ENCODE measurements at regions not wholly inside any gene's neighbourhood (a gene's known extent, or its start where the extent isn't known, plus 50 kb on each side); places are given as distances from the start of the nearest gene placed in this dataset.

DNA sequence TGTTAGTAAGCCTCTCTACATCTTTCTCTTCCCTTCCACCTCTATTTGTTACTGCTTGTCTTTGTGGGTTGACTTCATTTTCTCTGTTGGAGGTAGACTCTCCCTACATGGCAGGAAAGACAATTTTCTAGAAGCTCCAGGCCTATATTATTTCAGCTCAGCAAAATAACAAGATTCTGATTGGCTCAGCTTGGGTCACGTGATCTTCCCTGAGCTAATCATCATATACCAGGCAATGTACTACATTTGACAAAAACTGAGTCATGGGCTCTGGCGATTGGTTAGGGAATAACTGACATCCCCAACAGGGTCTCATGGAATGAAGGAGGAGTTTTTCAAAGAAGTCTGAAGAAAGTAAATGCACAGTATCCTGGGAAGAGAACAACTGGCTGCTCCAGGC, 65.6 kb upstream of the NR3C1 start:
- DNase-seq, result no peak
- Histone ChIP-seq H3K9me3 (no peaks in the 10 kb centered on the region), H3K4me3 (no peak overlapping the region), H3K36me3 (no peaks in the 10 kb centered on the region), H3K27me3 (no peaks in the 10 kb centered on the region), H3K4me1 (peaks cover 0 to 8% (median 3%) of the 10 kb centered on the region in 4 donors), H3K27ac (no peak overlapping the region)
- intact Hi-C loops (cut with DNase I), result no loop called here
- WGBS, 2 donors, result 93 to 96% methylated on average over 2 of the region's 2 CpGs
- no peak for TF ChIP-seq POLR2AphosphoS5 (IDR thresholded peaks at IDR 0.05)
- no peak for TF ChIP-seq EP300 (IDR thresholded peaks at IDR 0.05)
- no peak for TF ChIP-seq POLR2A (IDR thresholded peaks at IDR 0.05)
- TF ChIP-seq, protein P1, sequence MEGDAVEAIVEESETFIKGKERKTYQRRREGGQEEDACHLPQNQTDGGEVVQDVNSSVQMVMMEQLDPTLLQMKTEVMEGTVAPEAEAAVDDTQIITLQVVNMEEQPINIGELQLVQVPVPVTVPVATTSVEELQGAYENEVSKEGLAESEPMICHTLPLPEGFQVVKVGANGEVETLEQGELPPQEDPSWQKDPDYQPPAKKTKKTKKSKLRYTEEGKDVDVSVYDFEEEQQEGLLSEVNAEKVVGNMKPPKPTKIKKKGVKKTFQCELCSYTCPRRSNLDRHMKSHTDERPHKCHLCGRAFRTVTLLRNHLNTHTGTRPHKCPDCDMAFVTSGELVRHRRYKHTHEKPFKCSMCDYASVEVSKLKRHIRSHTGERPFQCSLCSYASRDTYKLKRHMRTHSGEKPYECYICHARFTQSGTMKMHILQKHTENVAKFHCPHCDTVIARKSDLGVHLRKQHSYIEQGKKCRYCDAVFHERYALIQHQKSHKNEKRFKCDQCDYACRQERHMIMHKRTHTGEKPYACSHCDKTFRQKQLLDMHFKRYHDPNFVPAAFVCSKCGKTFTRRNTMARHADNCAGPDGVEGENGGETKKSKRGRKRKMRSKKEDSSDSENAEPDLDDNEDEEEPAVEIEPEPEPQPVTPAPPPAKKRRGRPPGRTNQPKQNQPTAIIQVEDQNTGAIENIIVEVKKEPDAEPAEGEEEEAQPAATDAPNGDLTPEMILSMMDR (IDR thresholded peaks at IDR 0.05), result no peak

DNA sequence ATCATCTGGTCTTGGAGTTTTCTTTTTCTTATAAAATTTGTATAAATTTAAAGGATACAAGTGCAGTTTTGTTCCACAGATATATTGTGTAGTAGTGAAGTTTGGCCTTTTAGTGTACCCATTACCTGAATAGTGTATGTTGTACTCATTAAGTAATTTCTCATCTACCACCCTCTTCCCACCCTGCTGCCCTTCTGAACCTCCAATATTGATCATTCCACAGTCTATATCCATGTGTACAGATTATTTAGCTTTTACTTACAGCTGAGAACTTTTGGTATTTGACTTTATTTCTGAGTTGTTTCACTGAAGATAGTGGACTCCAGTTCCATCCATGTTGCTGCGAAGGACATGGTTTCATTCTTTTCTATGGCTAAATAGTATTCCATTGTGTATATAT, 63.1 kb upstream of the NR3C1 start:
- intact Hi-C loops (cut with DNase I), result no loop called here

DNA sequence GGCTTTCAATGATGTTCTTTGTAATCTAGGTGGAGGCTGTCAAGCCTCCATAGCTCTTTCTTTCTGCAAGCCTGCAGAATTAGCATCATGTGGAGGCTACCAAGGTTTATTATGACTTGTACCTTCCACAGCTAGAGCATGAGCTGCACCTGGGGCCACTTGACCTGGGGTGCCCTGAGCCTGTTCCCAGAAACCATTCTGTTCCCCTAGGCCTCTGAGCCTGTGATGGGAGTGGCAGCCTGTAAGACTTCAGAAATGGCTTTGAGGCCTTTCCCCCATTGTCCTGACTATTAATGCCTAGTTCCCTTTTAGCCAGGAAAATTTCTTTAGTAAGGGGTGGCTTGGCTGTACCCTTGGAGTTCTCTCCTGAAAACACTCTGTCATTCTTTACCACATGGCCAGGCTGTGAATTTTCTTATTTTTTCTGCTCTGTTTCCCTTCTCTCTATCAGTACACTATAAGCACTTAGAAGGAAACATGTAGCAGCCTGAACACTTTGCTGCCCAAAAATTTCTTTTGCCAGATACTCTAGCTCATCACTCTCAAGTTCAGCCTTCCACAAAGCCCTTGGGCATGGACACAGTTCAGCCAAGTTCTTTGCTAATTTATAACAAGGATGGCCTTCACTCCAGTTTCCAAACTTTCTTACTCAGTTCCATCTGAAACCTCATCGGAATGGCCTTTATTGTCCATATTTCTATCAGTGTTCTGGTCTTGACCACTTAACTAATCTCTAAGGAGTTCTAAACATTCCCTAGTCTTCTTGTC, 61.4 kb upstream of the NR3C1 start:
- H3K36me3 ChIP-seq, result no peaks in the 10 kb centered on the region
- no peak for DNase-seq
- no peaks in the 10 kb centered on the region for H3K4me1 ChIP-seq
- H3K27me3 ChIP-seq, result no peaks in the 10 kb centered on the region
- intact Hi-C loops (cut with DNase I), result no loop called here
- whole genome bisulfite sequencing, 2 donors, result 93 to 99% methylated on average over 1 of the region's 1 CpG
- H3K27ac ChIP-seq, result no peak overlapping the region
- no peak for TF ChIP-seq EP300 (IDR thresholded peaks at IDR 0.05)
- no peak for TF ChIP-seq POLR2A (IDR thresholded peaks at IDR 0.05)
- no peak for TF ChIP-seq POLR2AphosphoS5 (IDR thresholded peaks at IDR 0.05)
- TF ChIP-seq, protein P1 (IDR thresholded peaks at IDR 0.05), result no peak
- H3K4me3 ChIP-seq, result no peak overlapping the region
- no peaks in the 10 kb centered on the region for H3K9me3 ChIP-seq

More for the DNA sequence above, 63.1 kb upstream of the NR3C1 start:
- DNase-seq, result no peak
- H3K27ac ChIP-seq, result no peak overlapping the region
- H3K4me3 ChIP-seq, result no peak overlapping the region
- 43 to 96% methylated on average over 1 of the region's 1 CpG for WGBS, 2 donors
- TF ChIP-seq POLR2AphosphoS5 (IDR thresholded peaks at IDR 0.05), result no peak
- TF ChIP-seq EP300 (IDR thresholded peaks at IDR 0.05), result no peak
- TF ChIP-seq, protein P1 (IDR thresholded peaks at IDR 0.05), result no peak
- TF ChIP-seq POLR2A (IDR thresholded peaks at IDR 0.05), result no peak
- no peaks in the 10 kb centered on the region for H3K36me3 ChIP-seq
- H3K4me1 ChIP-seq, result peaks cover 0 to 6% (median 3%) of the 10 kb centered on the region in 4 donors
- no peaks in the 10 kb centered on the region for H3K9me3 ChIP-seq
- no peaks in the 10 kb centered on the region for H3K27me3 ChIP-seq

DNA sequence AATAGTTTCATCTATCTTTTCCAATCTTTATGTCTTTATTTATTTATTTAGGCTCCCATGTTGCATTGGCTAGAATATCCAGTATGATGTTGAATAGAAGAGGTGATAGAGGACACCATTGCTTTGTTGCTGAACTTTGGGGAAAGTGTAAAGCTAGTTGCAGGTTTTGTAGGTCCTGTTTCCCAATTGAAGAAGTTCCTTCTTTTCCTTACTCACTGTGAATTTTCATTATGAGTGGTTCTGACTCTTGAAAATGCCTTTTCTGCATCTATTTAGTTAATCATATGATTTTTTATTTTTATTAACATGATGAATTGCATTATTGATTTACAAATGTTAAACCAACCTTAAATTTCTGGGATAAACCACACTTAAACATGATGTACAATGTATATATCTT, 58.9 kb upstream of the NR3C1 start:
- no peak overlapping the region for H3K4me3 ChIP-seq
- no peaks in the 10 kb centered on the region for H3K9me3 ChIP-seq
- no peaks in the 10 kb centered on the region for H3K36me3 ChIP-seq
- H3K27me3 ChIP-seq, result no peaks in the 10 kb centered on the region
- intact Hi-C loops (cut with DNase I), result no loop called here
- DNase-seq, result no peak
- H3K27ac ChIP-seq, result no peak overlapping the region
- TF ChIP-seq POLR2A (IDR thresholded peaks at IDR 0.05) (no peak), EP300 (IDR thresholded peaks at IDR 0.05) (no peak), POLR2AphosphoS5 (IDR thresholded peaks at IDR 0.05) (no peak)
- TF ChIP-seq, protein P1 (IDR thresholded peaks at IDR 0.05), result no peak
- H3K4me1 ChIP-seq, result no peaks in the 10 kb centered on the region

DNA sequence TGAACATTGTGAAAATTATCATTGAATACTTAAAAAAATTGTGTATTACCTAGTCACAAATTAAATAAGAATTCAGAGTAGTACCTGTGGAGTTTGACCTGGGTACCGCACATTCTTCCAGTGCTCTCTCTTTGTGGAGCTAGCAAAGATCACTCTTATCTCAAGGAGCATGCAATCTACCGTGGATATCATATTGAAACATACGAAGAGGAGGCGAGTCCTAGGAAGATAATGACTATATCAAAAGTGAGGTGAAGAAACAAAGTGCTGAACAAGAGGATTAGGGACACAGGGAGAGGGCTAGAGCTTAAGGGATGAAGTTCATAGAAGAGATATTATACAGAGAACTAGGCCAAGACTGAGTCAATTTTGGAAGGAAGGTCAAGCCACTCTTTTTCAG, 55.9 kb upstream of the NR3C1 start:
- no peak for DNase-seq
- intact Hi-C loops (cut with DNase I), result no loop called here
- TF ChIP-seq, protein P1 (IDR thresholded peaks at IDR 0.05), result no peak
- no peak for TF ChIP-seq POLR2AphosphoS5 (IDR thresholded peaks at IDR 0.05)
- TF ChIP-seq EP300 (IDR thresholded peaks at IDR 0.05), result no peak
- no peak for TF ChIP-seq POLR2A (IDR thresholded peaks at IDR 0.05)

More for the DNA sequence above, 55.9 kb upstream of the NR3C1 start:
- no peaks in the 10 kb centered on the region for H3K36me3 ChIP-seq
- H3K9me3 ChIP-seq, result no peaks in the 10 kb centered on the region
- whole genome bisulfite sequencing, 2 donors, result 86 to 93% methylated on average over 4 of the region's 4 CpGs
- H3K27ac ChIP-seq, result no peak overlapping the region
- no peaks in the 10 kb centered on the region for H3K27me3 ChIP-seq
- H3K4me1 ChIP-seq, result no peaks in the 10 kb centered on the region
- H3K4me3 ChIP-seq, result no peak overlapping the region

Data from sigmoid colon (tissue), 6 donors.